ENCODE measurements at regions not wholly inside any gene's neighbourhood (a gene's known extent, or its start where the extent isn't known, plus 50 kb on each side); places are given as distances from the start of the nearest gene placed in this dataset.
A peak's percentile ranks its signal among the peaks of the same experiment; 100 is the strongest.
"Not testable (repeated sequence)": the region's sequence is repeated elsewhere in the genome, so short reads cannot be mapped to it uniquely, and the experiment has no call there.

- Histone ChIP-seq H3K36me3 (no peaks in the 10 kb centered on the region), H3K27ac (no peak overlapping the region), H3K4me1 (replicated peaks) (no peaks in the 10 kb centered on the region), H3K4me3 (no peak overlapping the region), H3K9me3 (no peaks in the 10 kb centered on the region), H3K27me3 (replicated peaks; ENCODE audit: insufficient read depth) (no peaks in the 10 kb centered on the region)
- TF ChIP-seq CTCF (IDR thresholded peaks at IDR 0.05) (no peak), POLR2A (IDR thresholded peaks at IDR 0.05) (no peak), POLR2AphosphoS5 (IDR thresholded peaks at IDR 0.05) (no peak)
- no peak for DNase-seq (ENCODE audit: low spot score)
- intact Hi-C loops (cut with DNase I), result no loop called here
- WGBS, result 94% methylated on average over 3 of the region's 3 CpGs
Measured at GRCh38 chr14:101315802-101316296, 245.4 kb upstream of the DIO3 start.

GRCh38 chr14:101318271-101318670 is 243.0 kb upstream of the DIO3 start:
- H3K4me1 ChIP-seq (replicated peaks), result no peaks in the 10 kb centered on the region
- H3K27ac ChIP-seq, result no peak overlapping the region
- H3K36me3 ChIP-seq, result no peaks in the 10 kb centered on the region
- no peak for DNase-seq (ENCODE audit: low spot score)
- intact Hi-C loops (cut with DNase I), result no loop called here
- no peak overlapping the region for H3K4me3 ChIP-seq
- 63% methylated on average over 6 of the region's 6 CpGs for WGBS
- H3K9me3 ChIP-seq, result no peaks in the 10 kb centered on the region
- TF ChIP-seq CTCF (IDR thresholded peaks at IDR 0.05) (no peak), POLR2A (IDR thresholded peaks at IDR 0.05) (no peak), POLR2AphosphoS5 (IDR thresholded peaks at IDR 0.05) (no peak)
- H3K27me3 ChIP-seq (replicated peaks; ENCODE audit: insufficient read depth), result no peaks in the 10 kb centered on the region

- Histone ChIP-seq H3K27me3 (replicated peaks; ENCODE audit: insufficient read depth) (no peaks in the 10 kb centered on the region), H3K27ac (no peak overlapping the region), H3K9me3 (no peaks in the 10 kb centered on the region), H3K4me3 (no peak overlapping the region), H3K4me1 (replicated peaks) (no peaks in the 10 kb centered on the region), H3K36me3 (no peaks in the 10 kb centered on the region)
- WGBS, result 33% methylated on average over 1 of the region's 1 CpG
- intact Hi-C loops (cut with DNase I), result no loop called here
- peak; percentile 29 for DNase-seq (ENCODE audit: low spot score)
- no peak for TF ChIP-seq POLR2A (IDR thresholded peaks at IDR 0.05)
- no peak for TF ChIP-seq CTCF (IDR thresholded peaks at IDR 0.05)
- TF ChIP-seq POLR2AphosphoS5 (IDR thresholded peaks at IDR 0.05), result peak; percentile 37
Measured at GRCh38 chr14:101320396-101320795, 240.9 kb upstream of the DIO3 start.

- no peak for TF ChIP-seq CTCF (IDR thresholded peaks at IDR 0.05)
- Histone ChIP-seq H3K4me1 (replicated peaks) (no peaks in the 10 kb centered on the region), H3K36me3 (no peaks in the 10 kb centered on the region), H3K27ac (no peak overlapping the region), H3K4me3 (no peak overlapping the region), H3K9me3 (no peaks in the 10 kb centered on the region), H3K27me3 (replicated peaks; ENCODE audit: insufficient read depth) (no peaks in the 10 kb centered on the region)
- whole genome bisulfite sequencing, result 91% methylated on average over 5 of the region's 5 CpGs
- DNase-seq (ENCODE audit: low spot score), result no peak
- intact Hi-C loops (cut with DNase I), result no loop called here
Measured at GRCh38 chr14:101322223-101322622, 239.1 kb upstream of the DIO3 start.

GRCh38 chr14:101323111-101323510 is 238.2 kb upstream of the DIO3 start:
- Histone ChIP-seq H3K36me3 (no peaks in the 10 kb centered on the region), H3K4me1 (replicated peaks) (no peaks in the 10 kb centered on the region), H3K27ac (no peak overlapping the region), H3K9me3 (no peaks in the 10 kb centered on the region), H3K27me3 (replicated peaks; ENCODE audit: insufficient read depth) (no peaks in the 10 kb centered on the region), H3K4me3 (no peak overlapping the region)
- no peak for DNase-seq (ENCODE audit: low spot score)
- intact Hi-C loops (cut with DNase I), result no loop called here
- WGBS, result 94% methylated on average over 4 of the region's 4 CpGs
- TF ChIP-seq POLR2A (IDR thresholded peaks at IDR 0.05) (no peak), CTCF (IDR thresholded peaks at IDR 0.05) (no peak), POLR2AphosphoS5 (IDR thresholded peaks at IDR 0.05) (no peak)

GRCh38 chr14:101323614-101324235 is 237.6 kb upstream of the DIO3 start:
- H3K27ac ChIP-seq; H3K27me3 ChIP-seq (replicated peaks; ENCODE audit: insufficient read depth); H3K4me3 ChIP-seq; H3K36me3 ChIP-seq; H3K4me1 ChIP-seq (replicated peaks); H3K9me3 ChIP-seq; DNase-seq (ENCODE audit: low spot score); intact Hi-C loops (cut with DNase I): not testable (repeated sequence)
- WGBS, result 91% methylated on average over 7 of the region's 7 CpGs

All from prostate gland (tissue), 2 donors.